ENCODE measurements at regions not wholly inside any gene's neighbourhood (a gene's known extent, or its start where the extent isn't known, plus 50 kb on each side); places are given as distances from the start of the nearest gene placed in this dataset.

- TF ChIP-seq CTCF (conservative IDR thresholded peaks at IDR 0.05) (no peak), ZFX (IDR thresholded peaks at IDR 0.05) (no peak)
Measured at GRCh38 chr14:101220921-101221510, 317.5 kb upstream of the RTL1 start.
